Small intestine (tissue), 7 donors: ENCODE measurements at regions not wholly inside any gene's neighbourhood (a gene's known extent, or its start where the extent isn't known, plus 50 kb on each side); places are given as distances from the start of the nearest gene placed in this dataset.

Experiments
- DNase-seq, 2 donors: peaks; one replicate each; pipeline versions ENCODE4 v3.0.0 to v3.0.0-alpha.2; 2013
- FAIRE-seq: peaks from 2 replicates; lab custom pipeline; 2012; peaks lifted over from hg19 to GRCh38; lab: Jason Lieb, UNC
- H3K27ac ChIP-seq, 3 donors: one replicate each; pipeline ENCODE4 v1.5.1; 2013; ENCODE audit warnings: low read length in 2 of 3, mild to moderate bottlenecking in 2 of 3, control low read depth in 1 of 3, inconsistent platforms in 1 of 3, low read depth in 1 of 3, moderate library complexity in 1 of 3
- H3K27me3 ChIP-seq, 3 donors: one replicate each; pipeline ENCODE4 v1.6.1; 2013; ENCODE audit warnings: low read length in 3 of 3, inconsistent platforms in 1 of 3; ENCODE audit not compliant: control insufficient read depth in 3 of 3, insufficient read depth in 3 of 3
- H3K36me3 ChIP-seq, 3 donors: one replicate each; pipeline ENCODE4 v1.6.1; 2013; ENCODE audit warnings: low read length in 3 of 3, inconsistent platforms in 1 of 3, low read depth in 1 of 3, mild to moderate bottlenecking in 1 of 3, moderate library complexity in 1 of 3; ENCODE audit not compliant: control insufficient read depth in 3 of 3, insufficient read depth in 2 of 3
- H3K4me1 ChIP-seq, 3 donors: one replicate each; pipeline ENCODE4 v1.6.1; 2013; ENCODE audit warnings: low read length in 2 of 3, inconsistent platforms in 1 of 3, low read depth in 1 of 3, mild to moderate bottlenecking in 1 of 3, moderate library complexity in 1 of 3; ENCODE audit not compliant: control insufficient read depth in 3 of 3, insufficient read depth in 2 of 3
- H3K4me3 ChIP-seq, 3 donors: one replicate each; pipeline ENCODE4 v1.5.1; 2013; ENCODE audit warnings: low read length in 3 of 3, control low read depth in 1 of 3, inconsistent platforms in 1 of 3, low read depth in 1 of 3, mild to moderate bottlenecking in 1 of 3, moderate library complexity in 1 of 3
- H3K9me3 ChIP-seq, 2 donors: one replicate each; pipeline ENCODE4 v1.6.1; 2013; ENCODE audit warnings: low read depth in 1 of 2, low read length in 1 of 2; ENCODE audit not compliant: control insufficient read depth in 2 of 2, insufficient read depth in 1 of 2
- WGBS, 3 donors: extraction: QIAGEN DNeasy Blood & Tissue Kit; methylation state at CpG; one replicate each; pipeline ENCODE4 v1.1.7; 2013; 5-methylcytosine and 5-hydroxymethylcytosine counted together
- donor health status: healthy with polysubstance abuse.
- donor health status: control.
- donor health status: control.
- donor health status: Bipolar disorder and iron deficiency.
- donor health status: healthy.

GRCh38 chr3:180253283-180253682 lies 216.5 kb upstream of the PEX5L start:
- H3K36me3 ChIP-seq, result no peaks in the 10 kb centered on the region
- H3K4me3 ChIP-seq, result no peak overlapping the region
- no peak overlapping the region for H3K27ac ChIP-seq
- H3K27me3 ChIP-seq, result no peaks in the 10 kb centered on the region
- FAIRE-seq (no peak), DNase-seq (no peak)
- 71 to 80% (median 79%) methylated on average over 1 of the region's 1 CpG for WGBS, 3 donors
- H3K4me1 ChIP-seq, result no peaks in the 10 kb centered on the region
- H3K9me3 ChIP-seq, result no peaks in the 10 kb centered on the region

GRCh38 chr3:180264479-180264878 lies 227.7 kb upstream of the PEX5L start:
- Histone ChIP-seq H3K4me3 (no peak overlapping the region), H3K9me3 (peaks cover 0 to 4% of the 10 kb centered on the region in 2 donors), H3K36me3 (no peaks in the 10 kb centered on the region), H3K27me3 (no peaks in the 10 kb centered on the region), H3K27ac (no peak overlapping the region), H3K4me1 (no peaks in the 10 kb centered on the region)
- FAIRE-seq, result no peak
- WGBS, 3 donors, result 74 to 82% (median 76%) methylated on average over 3 of the region's 3 CpGs
- DNase-seq, result no peak

- DNase-seq (no peak), FAIRE-seq (no peak)
- Histone ChIP-seq H3K4me3 (no peak overlapping the region), H3K36me3 (no peaks in the 10 kb centered on the region), H3K4me1 (no peaks in the 10 kb centered on the region), H3K27ac (no peak overlapping the region), H3K9me3 (peaks cover 0 to 2% of the 10 kb centered on the region in 2 donors), H3K27me3 (no peaks in the 10 kb centered on the region)
Measured at GRCh38 chr3:180265551-180265950, 228.8 kb upstream of the PEX5L start.

- FAIRE-seq (no peak), DNase-seq (peak in 1 of 2 donors; percentile 0)
- no peak overlapping the region for H3K4me3 ChIP-seq
- H3K27ac ChIP-seq, result peak overlapping the region in 1 of 3 donors; percentile 20
- H3K27me3 ChIP-seq, result no peaks in the 10 kb centered on the region
- H3K4me1 ChIP-seq, result no peaks in the 10 kb centered on the region
- 37 to 54% (median 44%) methylated on average over 3 of the region's 3 CpGs for WGBS, 3 donors
- no peaks in the 10 kb centered on the region for H3K9me3 ChIP-seq
- H3K36me3 ChIP-seq, result no peaks in the 10 kb centered on the region
Measured at GRCh38 chr3:180267202-180267843, 230.6 kb upstream of the PEX5L start.

GRCh38 chr3:180274536-180274935 lies 237.8 kb upstream of the PEX5L start:
- Histone ChIP-seq H3K36me3 (no peaks in the 10 kb centered on the region), H3K27ac (no peak overlapping the region)

GRCh38 chr3:180275176-180275575 lies 238.4 kb upstream of the PEX5L start:
- Histone ChIP-seq H3K27ac (no peak overlapping the region), H3K27me3 (no peaks in the 10 kb centered on the region), H3K36me3 (no peaks in the 10 kb centered on the region), H3K4me3 (no peak overlapping the region), H3K9me3 (no peaks in the 10 kb centered on the region), H3K4me1 (no peaks in the 10 kb centered on the region)
- DNase-seq (no peak), FAIRE-seq (no peak)
- 63 to 78% (median 63%) methylated on average over 2 of the region's 2 CpGs for WGBS, 3 donors

More at GRCh38 chr3:180274536-180274935, 237.8 kb upstream of the PEX5L start:
- 89 to 92% (median 91%) methylated on average over 4 of the region's 4 CpGs for WGBS, 3 donors
- H3K4me1 ChIP-seq, result no peaks in the 10 kb centered on the region
- H3K27me3 ChIP-seq, result no peaks in the 10 kb centered on the region
- H3K9me3 ChIP-seq, result no peaks in the 10 kb centered on the region
- FAIRE-seq, result no peak
- DNase-seq, result no peak
- H3K4me3 ChIP-seq, result no peak overlapping the region

- FAIRE-seq (no peak), DNase-seq (no peak)
- Histone ChIP-seq H3K36me3 (no peaks in the 10 kb centered on the region), H3K4me1 (no peaks in the 10 kb centered on the region), H3K27me3 (no peaks in the 10 kb centered on the region), H3K9me3 (no peaks in the 10 kb centered on the region), H3K27ac (no peak overlapping the region), H3K4me3 (no peak overlapping the region)
- 40 to 62% (median 47%) methylated on average over 2 of the region's 2 CpGs for WGBS, 3 donors
Measured at GRCh38 chr3:180277041-180277440, 240.3 kb upstream of the PEX5L start.

- H3K36me3 ChIP-seq, result no peaks in the 10 kb centered on the region
- no peak overlapping the region for H3K4me3 ChIP-seq
- no peaks in the 10 kb centered on the region for H3K4me1 ChIP-seq
- FAIRE-seq (no peak), DNase-seq (no peak)
- H3K27ac ChIP-seq, result no peak overlapping the region
- no peaks in the 10 kb centered on the region for H3K27me3 ChIP-seq
- WGBS, 3 donors, result 45 to 62% (median 60%) methylated on average over 2 of the region's 2 CpGs
- no peaks in the 10 kb centered on the region for H3K9me3 ChIP-seq
Measured at GRCh38 chr3:180278583-180279188, 241.9 kb upstream of the PEX5L start.

GRCh38 chr3:180280555-180280954 lies 243.8 kb upstream of the PEX5L start:
- Histone ChIP-seq H3K27ac (no peak overlapping the region), H3K4me3 (no peak overlapping the region), H3K27me3 (no peaks in the 10 kb centered on the region), H3K9me3 (no peaks in the 10 kb centered on the region), H3K4me1 (no peaks in the 10 kb centered on the region), H3K36me3 (no peaks in the 10 kb centered on the region)
- DNase-seq (no peak), FAIRE-seq (no peak)
- 72 to 86% (median 85%) methylated on average over 1 of the region's 1 CpG for WGBS, 3 donors
